ENCODE measurements at regions not wholly inside any gene's neighbourhood (a gene's known extent, or its start where the extent isn't known, plus 50 kb on each side); places are given as distances from the start of the nearest gene placed in this dataset.

DNA sequence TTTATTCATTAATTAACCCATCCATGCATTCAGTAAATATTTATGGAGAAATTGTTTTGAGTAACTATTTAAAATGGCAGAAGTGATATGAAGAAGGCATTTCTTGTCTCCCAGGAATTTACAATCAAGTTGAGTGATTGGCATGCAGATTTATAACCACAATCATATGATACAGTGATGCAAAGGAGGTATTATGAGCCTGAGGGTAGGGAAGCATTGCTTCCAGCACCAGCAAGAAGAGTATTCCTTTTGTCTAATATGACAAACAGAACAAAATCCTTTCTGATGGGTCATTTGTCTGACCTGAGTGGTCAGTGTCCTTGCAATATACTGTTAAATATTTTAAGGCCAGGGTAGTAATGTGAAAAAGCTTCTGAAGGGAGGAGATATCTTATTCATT is 244.2 kb upstream of the RGPD4 start:
- TF ChIP-seq, protein P1, sequence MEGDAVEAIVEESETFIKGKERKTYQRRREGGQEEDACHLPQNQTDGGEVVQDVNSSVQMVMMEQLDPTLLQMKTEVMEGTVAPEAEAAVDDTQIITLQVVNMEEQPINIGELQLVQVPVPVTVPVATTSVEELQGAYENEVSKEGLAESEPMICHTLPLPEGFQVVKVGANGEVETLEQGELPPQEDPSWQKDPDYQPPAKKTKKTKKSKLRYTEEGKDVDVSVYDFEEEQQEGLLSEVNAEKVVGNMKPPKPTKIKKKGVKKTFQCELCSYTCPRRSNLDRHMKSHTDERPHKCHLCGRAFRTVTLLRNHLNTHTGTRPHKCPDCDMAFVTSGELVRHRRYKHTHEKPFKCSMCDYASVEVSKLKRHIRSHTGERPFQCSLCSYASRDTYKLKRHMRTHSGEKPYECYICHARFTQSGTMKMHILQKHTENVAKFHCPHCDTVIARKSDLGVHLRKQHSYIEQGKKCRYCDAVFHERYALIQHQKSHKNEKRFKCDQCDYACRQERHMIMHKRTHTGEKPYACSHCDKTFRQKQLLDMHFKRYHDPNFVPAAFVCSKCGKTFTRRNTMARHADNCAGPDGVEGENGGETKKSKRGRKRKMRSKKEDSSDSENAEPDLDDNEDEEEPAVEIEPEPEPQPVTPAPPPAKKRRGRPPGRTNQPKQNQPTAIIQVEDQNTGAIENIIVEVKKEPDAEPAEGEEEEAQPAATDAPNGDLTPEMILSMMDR (conservative IDR thresholded peaks at IDR 0.05; ENCODE audit: low read length), result no peak
- TF ChIP-seq EZH2phosphoT487 (IDR thresholded peaks at IDR 0.05; ENCODE audit: borderline replicate concordance, low read depth, low read length), result no peak
